Astrocyte (in vitro differentiated cells and primary cell): ENCODE measurements at regions not wholly inside any gene's neighbourhood (a gene's known extent, or its start where the extent isn't known, plus 50 kb on each side); places are given as distances from the start of the nearest gene placed in this dataset.
"Not testable (repeated sequence)": the region's sequence is repeated elsewhere in the genome, so short reads cannot be mapped to it uniquely, and the experiment has no call there.

ENCODE experiments used
- EZH2 ChIP-seq: IDR thresholded peaks from 2 replicates; pipeline ENCODE4 v1.6.1; 2012; ENCODE audit warnings: mild to moderate bottlenecking, low read length, inconsistent platforms; ENCODE audit not compliant: insufficient read depth
- TF ChIP-seq, protein P1 (sequence below): IDR thresholded peaks from 2 replicates; pipeline ENCODE4 v1.5.1; 2011; ENCODE audit warnings: low read depth, mild to moderate bottlenecking, inconsistent platforms, low read length, moderate library complexity; ENCODE audit not compliant: insufficient read depth

- TF ChIP-seq, protein P1, sequence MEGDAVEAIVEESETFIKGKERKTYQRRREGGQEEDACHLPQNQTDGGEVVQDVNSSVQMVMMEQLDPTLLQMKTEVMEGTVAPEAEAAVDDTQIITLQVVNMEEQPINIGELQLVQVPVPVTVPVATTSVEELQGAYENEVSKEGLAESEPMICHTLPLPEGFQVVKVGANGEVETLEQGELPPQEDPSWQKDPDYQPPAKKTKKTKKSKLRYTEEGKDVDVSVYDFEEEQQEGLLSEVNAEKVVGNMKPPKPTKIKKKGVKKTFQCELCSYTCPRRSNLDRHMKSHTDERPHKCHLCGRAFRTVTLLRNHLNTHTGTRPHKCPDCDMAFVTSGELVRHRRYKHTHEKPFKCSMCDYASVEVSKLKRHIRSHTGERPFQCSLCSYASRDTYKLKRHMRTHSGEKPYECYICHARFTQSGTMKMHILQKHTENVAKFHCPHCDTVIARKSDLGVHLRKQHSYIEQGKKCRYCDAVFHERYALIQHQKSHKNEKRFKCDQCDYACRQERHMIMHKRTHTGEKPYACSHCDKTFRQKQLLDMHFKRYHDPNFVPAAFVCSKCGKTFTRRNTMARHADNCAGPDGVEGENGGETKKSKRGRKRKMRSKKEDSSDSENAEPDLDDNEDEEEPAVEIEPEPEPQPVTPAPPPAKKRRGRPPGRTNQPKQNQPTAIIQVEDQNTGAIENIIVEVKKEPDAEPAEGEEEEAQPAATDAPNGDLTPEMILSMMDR, result not testable (repeated sequence)
- TF ChIP-seq EZH2, result not testable (repeated sequence)
Measured at GRCh38 chr3:198173080-198173479, 213.1 kb downstream of the LMLN start.
